GM18498 (cell line): ENCODE measurements at regions not wholly inside any gene's neighbourhood (a gene's known extent, or its start where the extent isn't known, plus 50 kb on each side); places are given as distances from the start of the nearest gene placed in this dataset.

Experiments
- ATAC-seq: cut with Tn5 transposase; IDR thresholded peaks from one replicate; pipeline ENCODE4 v1.9.1; 2021; ENCODE audit warnings: mild to moderate bottlenecking, moderate library complexity; ENCODE audit not compliant: unreplicated experiment

GRCh38 chr2:150983314-150983897, 278.3 kb downstream of the RBM43 start:
- no peak for ATAC-seq

GRCh38 chr2:150981826-150982225, 279.8 kb downstream of the RBM43 start:
- no peak for ATAC-seq

- no peak for ATAC-seq
These were observed 283.6 kb downstream of the RBM43 start for GRCh38 chr2:150978053-150978452.

GRCh38 chr2:150977296-150977695, 284.4 kb downstream of the RBM43 start:
- ATAC-seq, result no peak

- ATAC-seq, result no peak
These were observed 285.1 kb downstream of the RBM43 start for GRCh38 chr2:150976604-150977003.

- no peak for ATAC-seq
These were observed 286.8 kb downstream of the RBM43 start for GRCh38 chr2:150974864-150975263.

GRCh38 chr2:150974234-150974633, 287.4 kb downstream of the RBM43 start:
- ATAC-seq, result no peak

GRCh38 chr2:150971910-150972309, 289.8 kb downstream of the RBM43 start:
- no peak for ATAC-seq

- no peak for ATAC-seq
These were observed 298.3 kb downstream of the RBM43 start for GRCh38 chr2:150963336-150963735.

- no peak for ATAC-seq
These were observed 306.4 kb downstream of the RBM43 start for GRCh38 chr2:150955231-150955630.

- ATAC-seq, result no peak
These were observed 314.8 kb downstream of the RBM43 start for GRCh38 chr2:150946831-150947230.

GRCh38 chr2:150944315-150944714, 317.3 kb downstream of the RBM43 start:
- ATAC-seq, result no peak

- ATAC-seq, result no peak
These were observed 322.6 kb downstream of the RBM43 start for GRCh38 chr2:150939087-150939486.

GRCh38 chr2:150938527-150938926, 323.1 kb downstream of the RBM43 start:
- no peak for ATAC-seq

GRCh38 chr2:150937030-150937429, 324.6 kb downstream of the RBM43 start:
- no peak for ATAC-seq

- ATAC-seq, result no peak
These were observed 330.2 kb downstream of the RBM43 start for GRCh38 chr2:150931451-150931850.

- ATAC-seq, result no peak
These were observed 336.1 kb downstream of the RBM43 start for GRCh38 chr2:150925611-150926010.

- no peak for ATAC-seq
These were observed 336.8 kb downstream of the RBM43 start for GRCh38 chr2:150924878-150925277.

GRCh38 chr2:150919901-150920300, 341.8 kb downstream of the RBM43 start:
- ATAC-seq, result no peak

- no peak for ATAC-seq
These were observed 343.5 kb downstream of the RBM43 start for GRCh38 chr2:150917961-150918713.

GRCh38 chr2:150916467-150917396, 344.9 kb downstream of the RBM43 start:
- no peak for ATAC-seq
